Lung (tissue), 11 donors: ENCODE measurements at regions not wholly inside any gene's neighbourhood (a gene's known extent, or its start where the extent isn't known, plus 50 kb on each side); places are given as distances from the start of the nearest gene placed in this dataset.
A peak's percentile ranks its signal among the peaks of the same experiment; 100 is the strongest.
"Not testable (repeated sequence)": the region's sequence is repeated elsewhere in the genome, so short reads cannot be mapped to it uniquely, and the experiment has no call there.

Experiments
- ATAC-seq: fragments of 200-7000 bp; cut with Tn5 transposase; one replicate; pipeline ENCODE4 v1.9.1; 2020; ENCODE audit warnings: moderate number of reproducible peaks; ENCODE audit not compliant: insufficient read depth, low FRiP score
- DNase-seq, 3 donors: peaks; one replicate each; pipeline ENCODE4 v3.0.0-alpha.2; 2013 to 2017
- H3K27ac ChIP-seq, 2 donors: one replicate each; pipeline ENCODE4 v1.5.1; 2013; ENCODE audit warnings: mild to moderate bottlenecking in 2 of 2, moderate library complexity in 2 of 2, control low read depth in 1 of 2, inconsistent platforms in 1 of 2, low read depth in 1 of 2, low read length in 1 of 2
- H3K27me3 ChIP-seq, 3 donors: one replicate each; pipeline ENCODE4 v1.5.1; 2013; ENCODE audit warnings: low read length in 2 of 3; ENCODE audit not compliant: control insufficient read depth in 3 of 3, insufficient read depth in 3 of 3
- H3K36me3 ChIP-seq, 4 donors: one replicate each; pipeline ENCODE4 v1.5.1; 2013; ENCODE audit warnings: low read length in 4 of 4, mild to moderate bottlenecking in 1 of 4, moderate library complexity in 1 of 4; ENCODE audit not compliant: control insufficient read depth in 4 of 4, insufficient read depth in 4 of 4
- H3K4me1 ChIP-seq, 5 donors: one replicate each; pipeline ENCODE4 v1.5.1; 2013; ENCODE audit warnings: low read length in 5 of 5, mild to moderate bottlenecking in 2 of 5, moderate library complexity in 1 of 5; ENCODE audit not compliant: control insufficient read depth in 5 of 5, insufficient read depth in 5 of 5
- H3K4me3 ChIP-seq: one replicate; pipeline ENCODE4 v1.5.1; 2013; ENCODE audit warnings: mild to moderate bottlenecking, control low read depth, moderate library complexity
- H3K9ac ChIP-seq, 2 donors: one replicate each; pipeline ENCODE4 v1.5.1; 2013; ENCODE audit warnings: low read length in 2 of 2, control low read depth in 1 of 2; ENCODE audit not compliant: insufficient read depth in 1 of 2
- H3K9me3 ChIP-seq, 4 donors: one replicate each; pipeline ENCODE4 v1.5.1; 2013; ENCODE audit warnings: low read length in 3 of 4, mild to moderate bottlenecking in 1 of 4, moderate library complexity in 1 of 4; ENCODE audit not compliant: control insufficient read depth in 4 of 4, insufficient read depth in 3 of 4
- WGBS, 2 donors: extraction: QIAGEN DNeasy Blood & Tissue Kit; methylation state at CpG; one replicate each; pipeline ENCODE4 v1.1.7; 2013; 5-methylcytosine and 5-hydroxymethylcytosine counted together
- TF ChIP-seq, protein P1 (sequence below): IDR thresholded peaks from 2 replicates; pipeline ENCODE4 v1.5.1; 2012; ENCODE audit warnings: mild to moderate bottlenecking; ENCODE audit errors: control extremely low read depth, extremely low read depth
- donor health status: control.
- donor health status: control.
- donor health status: Bipolar disorder and iron deficiency.
- donor health status: healthy.
- donor health status: DM: yes; HTN: yes; CAD: no.

DNA sequence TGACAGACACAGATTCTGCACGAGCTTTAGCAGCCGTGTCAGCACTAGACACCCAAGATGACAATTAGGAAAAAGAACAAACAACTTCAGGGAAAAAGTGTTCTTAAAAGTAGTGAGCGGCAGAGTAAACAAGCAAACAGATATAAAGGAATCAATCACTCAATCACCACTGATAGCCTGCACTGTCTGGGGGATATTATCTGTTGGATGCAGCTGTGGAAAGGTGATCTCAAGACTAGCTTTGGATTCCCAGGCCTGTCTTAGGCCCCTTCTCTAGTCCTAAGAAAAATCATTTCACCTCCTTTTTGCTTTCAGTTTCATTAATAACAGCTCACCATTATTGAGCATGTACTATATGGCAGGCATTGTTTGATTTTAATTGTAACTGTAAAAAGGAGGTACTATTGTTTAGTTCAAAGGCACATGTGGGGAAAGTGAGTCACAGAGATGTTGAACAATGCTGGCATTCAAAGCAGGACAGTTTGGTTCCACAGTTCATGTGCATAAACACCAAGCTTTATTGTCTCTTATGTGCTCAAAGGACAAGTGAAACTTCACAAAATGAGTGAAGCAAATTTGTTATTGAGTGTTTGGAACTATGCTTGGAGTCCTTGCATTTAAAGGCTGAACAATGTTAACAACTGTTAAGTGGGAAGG is 147.3 kb upstream of the TCF4 start:
- Histone ChIP-seq H3K4me1 (no peaks in the 10 kb centered on the region), H3K9ac (no peak overlapping the region), H3K4me3 (no peak overlapping the region), H3K27me3 (no peaks in the 10 kb centered on the region), H3K9me3 (no peaks in the 10 kb centered on the region), H3K36me3 (no peaks in the 10 kb centered on the region), H3K27ac (no peak overlapping the region)
- TF ChIP-seq, protein P1, sequence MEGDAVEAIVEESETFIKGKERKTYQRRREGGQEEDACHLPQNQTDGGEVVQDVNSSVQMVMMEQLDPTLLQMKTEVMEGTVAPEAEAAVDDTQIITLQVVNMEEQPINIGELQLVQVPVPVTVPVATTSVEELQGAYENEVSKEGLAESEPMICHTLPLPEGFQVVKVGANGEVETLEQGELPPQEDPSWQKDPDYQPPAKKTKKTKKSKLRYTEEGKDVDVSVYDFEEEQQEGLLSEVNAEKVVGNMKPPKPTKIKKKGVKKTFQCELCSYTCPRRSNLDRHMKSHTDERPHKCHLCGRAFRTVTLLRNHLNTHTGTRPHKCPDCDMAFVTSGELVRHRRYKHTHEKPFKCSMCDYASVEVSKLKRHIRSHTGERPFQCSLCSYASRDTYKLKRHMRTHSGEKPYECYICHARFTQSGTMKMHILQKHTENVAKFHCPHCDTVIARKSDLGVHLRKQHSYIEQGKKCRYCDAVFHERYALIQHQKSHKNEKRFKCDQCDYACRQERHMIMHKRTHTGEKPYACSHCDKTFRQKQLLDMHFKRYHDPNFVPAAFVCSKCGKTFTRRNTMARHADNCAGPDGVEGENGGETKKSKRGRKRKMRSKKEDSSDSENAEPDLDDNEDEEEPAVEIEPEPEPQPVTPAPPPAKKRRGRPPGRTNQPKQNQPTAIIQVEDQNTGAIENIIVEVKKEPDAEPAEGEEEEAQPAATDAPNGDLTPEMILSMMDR = no peak
- DNase-seq (no peak), ATAC-seq (no peak)
- WGBS, 2 donors = 86 to 93% methylated on average over 3 of the region's 3 CpGs

GRCh38 chr18:55732227-55733106 is 144.5 kb upstream of the TCF4 start:
- Histone ChIP-seq H3K4me3 (no peak overlapping the region), H3K36me3 (no peaks in the 10 kb centered on the region), H3K9ac (no peak overlapping the region), H3K9me3 (no peaks in the 10 kb centered on the region), H3K4me1 (no peaks in the 10 kb centered on the region), H3K27me3 (no peaks in the 10 kb centered on the region), H3K27ac (peak overlapping the region in 1 of 2 donors; percentile 59)
- TF ChIP-seq, protein P1 = no peak
- no peak for ATAC-seq
- 93 to 98% methylated on average over 2 of the region's 2 CpGs for WGBS, 2 donors
- DNase-seq = no peak

- no peaks in the 10 kb centered on the region for H3K27me3 ChIP-seq
- ATAC-seq (no peak), DNase-seq (no peak)
- no peaks in the 10 kb centered on the region for H3K4me1 ChIP-seq
- peak overlapping the region in 1 of 2 donors; percentile 59 for H3K27ac ChIP-seq
- 74 to 85% methylated on average over 4 of the region's 4 CpGs for WGBS, 2 donors
- H3K9me3 ChIP-seq = no peaks in the 10 kb centered on the region
- H3K9ac ChIP-seq = no peak overlapping the region
- no peak overlapping the region for H3K4me3 ChIP-seq
- H3K36me3 ChIP-seq = no peaks in the 10 kb centered on the region
- TF ChIP-seq, protein P1 = no peak
These were observed 143.6 kb upstream of the TCF4 start for GRCh38 chr18:55731594-55732042.

DNA sequence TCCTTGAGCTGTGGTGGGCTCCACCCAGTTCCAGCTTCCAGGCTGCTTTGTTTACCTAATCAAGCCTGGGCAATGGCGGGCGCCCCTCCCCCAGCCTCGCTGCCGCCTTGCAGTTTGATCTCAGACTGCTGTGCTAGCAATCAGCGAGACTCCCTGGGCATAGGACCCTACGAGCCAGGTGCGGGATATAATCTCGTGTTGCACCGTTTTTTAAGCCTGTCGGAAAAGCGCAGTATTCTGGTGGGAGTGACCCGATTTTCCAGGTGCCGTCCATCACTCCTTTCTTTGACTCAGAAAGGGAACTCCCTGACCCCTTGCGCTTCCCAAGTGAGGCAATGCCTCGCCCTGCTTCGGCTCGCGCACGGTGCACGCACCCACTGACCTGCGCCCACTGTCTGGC is 133.0 kb upstream of the TCF4 start:
- ATAC-seq, DNase-seq: not testable (repeated sequence)
- WGBS, 2 donors = 90 to 92% methylated on average over 11 to 13 of the region's 21 CpGs

More for the DNA sequence above, 133.0 kb upstream of the TCF4 start:
- not testable (repeated sequence) for H3K9ac ChIP-seq, H3K27ac ChIP-seq, H3K4me1 ChIP-seq, H3K9me3 ChIP-seq, H3K4me3 ChIP-seq, H3K27me3 ChIP-seq, H3K36me3 ChIP-seq
